ENCODE measurements at regions not wholly inside any gene's neighbourhood (a gene's known extent, or its start where the extent isn't known, plus 50 kb on each side); places are given as distances from the start of the nearest gene placed in this dataset.

- DNase-seq (no peak), ATAC-seq (no peak)
- Histone ChIP-seq H3K79me2 (ENCODE audit: low read length) (no peaks in the 10 kb centered on the region), H2AFZ (ENCODE audit: low read length) (no peak overlapping the region), H3K4me3 (ENCODE audit: low read length) (no peak overlapping the region), H4K20me1 (ENCODE audit: low read length) (no peaks in the 10 kb centered on the region), H3F3A (ENCODE audit: low read length, unreplicated experiment) (no peaks in the 10 kb centered on the region), H3K4me2 (ENCODE audit: low read length) (no peak overlapping the region), H3K27ac (ENCODE audit: low read length) (no peak overlapping the region), H3K9me2 (replicated peaks; ENCODE audit: low read length) (no peaks in the 10 kb centered on the region), H3K36me3 (ENCODE audit: low read depth, low read length) (no peaks in the 10 kb centered on the region), H3K9me3 (ENCODE audit: low read length) (no peaks in the 10 kb centered on the region), H3K27me3 (ENCODE audit: low read length) (no peaks in the 10 kb centered on the region), H3K4me1 (ENCODE audit: insufficient read depth, low read length) (no peaks in the 10 kb centered on the region), H3K9ac (ENCODE audit: low read length) (no peak overlapping the region)
- BruUV-seq (replicated peaks), result no TSS peak
- intact Hi-C loops (cut with micrococcal nuclease), result no loop called here
- CTCF ChIA-PET, result no interaction called here
- POLR2A ChIA-PET (ENCODE audit: unreplicated experiment), result no interaction called here
- TF ChIP-seq EZH2phosphoT487 (IDR thresholded peaks at IDR 0.05; ENCODE audit: borderline replicate concordance, low read length), result no peak
- no peak for TF ChIP-seq EZH2 (IDR thresholded peaks at IDR 0.05; ENCODE audit: low read length, unreplicated experiment)
- TF ChIP-seq CTCF (conservative IDR thresholded peaks at IDR 0.05; ENCODE audit: low read depth, low read length), result no peak
These were observed 715.2 kb upstream of the AADAT start for GRCh38 chr4:170804930-170805329.

DNA sequence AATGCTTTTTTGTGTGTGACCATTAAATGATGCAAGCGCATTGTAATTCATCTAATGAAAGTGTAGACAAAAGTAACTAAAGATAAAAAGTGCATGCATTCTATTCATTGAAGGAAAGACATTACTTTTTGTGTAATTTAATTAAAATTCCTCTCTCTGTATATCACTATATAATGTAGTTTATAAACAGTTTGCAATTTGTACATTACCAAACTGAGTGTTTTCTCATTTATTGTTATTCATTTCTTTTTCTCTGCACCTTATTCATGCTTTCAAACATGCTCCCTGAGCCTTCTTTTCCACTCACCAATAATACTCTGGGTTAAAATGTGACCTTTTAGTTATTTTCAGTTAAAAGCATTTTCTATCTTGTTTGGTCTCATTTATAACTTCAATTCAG, 713.7 kb upstream of the AADAT start:
- H3F3A ChIP-seq (ENCODE audit: low read length, unreplicated experiment), result no peaks in the 10 kb centered on the region
- H3K4me1 ChIP-seq (ENCODE audit: insufficient read depth, low read length), result no peaks in the 10 kb centered on the region
- H4K20me1 ChIP-seq (ENCODE audit: low read length), result no peaks in the 10 kb centered on the region
- H3K79me2 ChIP-seq (ENCODE audit: low read length), result no peaks in the 10 kb centered on the region
- ATAC-seq, result no peak
- ChIA-PET POLR2A (ENCODE audit: unreplicated experiment) (no interaction called here), CTCF (no interaction called here)
- no peaks in the 10 kb centered on the region for H3K27me3 ChIP-seq (ENCODE audit: low read length)
- no peaks in the 10 kb centered on the region for H3K36me3 ChIP-seq (ENCODE audit: low read depth, low read length)
- no peak overlapping the region for H3K4me2 ChIP-seq (ENCODE audit: low read length)
- intact Hi-C loops (cut with micrococcal nuclease), result no loop called here
- no peaks in the 10 kb centered on the region for H3K9me3 ChIP-seq (ENCODE audit: low read length)
- DNase-seq, result no peak
- no peak overlapping the region for H3K9ac ChIP-seq (ENCODE audit: low read length)
- no peak overlapping the region for H2AFZ ChIP-seq (ENCODE audit: low read length)
- BruUV-seq (replicated peaks), result no TSS peak
- TF ChIP-seq CTCF (conservative IDR thresholded peaks at IDR 0.05; ENCODE audit: low read depth, low read length) (no peak), EZH2phosphoT487 (IDR thresholded peaks at IDR 0.05; ENCODE audit: borderline replicate concordance, low read length) (no peak)
- no peak overlapping the region for H3K4me3 ChIP-seq (ENCODE audit: low read length)
- H3K27ac ChIP-seq (ENCODE audit: low read length), result no peak overlapping the region
- no peaks in the 10 kb centered on the region for H3K9me2 ChIP-seq (replicated peaks; ENCODE audit: low read length)

GRCh38 chr4:170801771-170802170, 712.0 kb upstream of the AADAT start:
- POLR2A ChIA-PET (ENCODE audit: unreplicated experiment), result no interaction called here
- H3K27ac ChIP-seq (ENCODE audit: low read length), result no peak overlapping the region
- TF ChIP-seq CTCF (conservative IDR thresholded peaks at IDR 0.05; ENCODE audit: low read depth, low read length) (no peak), EZH2 (IDR thresholded peaks at IDR 0.05; ENCODE audit: low read length, unreplicated experiment) (no peak)

More at GRCh38 chr4:170801771-170802170, 712.0 kb upstream of the AADAT start:
- Histone ChIP-seq H3K4me1 (ENCODE audit: insufficient read depth, low read length) (no peaks in the 10 kb centered on the region), H3K4me3 (ENCODE audit: low read length) (no peak overlapping the region), H3K4me2 (ENCODE audit: low read length) (no peak overlapping the region), H3K79me2 (ENCODE audit: low read length) (no peaks in the 10 kb centered on the region), H2AFZ (ENCODE audit: low read length) (no peak overlapping the region), H3K9ac (ENCODE audit: low read length) (no peak overlapping the region), H3K9me2 (replicated peaks; ENCODE audit: low read length) (no peaks in the 10 kb centered on the region), H3K9me3 (ENCODE audit: low read length) (no peaks in the 10 kb centered on the region), H4K20me1 (ENCODE audit: low read length) (no peaks in the 10 kb centered on the region), H3F3A (ENCODE audit: low read length, unreplicated experiment) (no peaks in the 10 kb centered on the region), H3K27me3 (ENCODE audit: low read length) (no peaks in the 10 kb centered on the region), H3K36me3 (ENCODE audit: low read depth, low read length) (no peaks in the 10 kb centered on the region)
- ATAC-seq (no peak), DNase-seq (no peak)
- CTCF ChIA-PET, result no interaction called here
- intact Hi-C loops (cut with micrococcal nuclease), result no loop called here
- no TSS peak for BruUV-seq (replicated peaks)
